ENCODE measurements at regions not wholly inside any gene's neighbourhood (a gene's known extent, or its start where the extent isn't known, plus 50 kb on each side); places are given as distances from the start of the nearest gene placed in this dataset.
"Not testable (repeated sequence)": the region's sequence is repeated elsewhere in the genome, so short reads cannot be mapped to it uniquely, and the experiment has no call there.

DNA sequence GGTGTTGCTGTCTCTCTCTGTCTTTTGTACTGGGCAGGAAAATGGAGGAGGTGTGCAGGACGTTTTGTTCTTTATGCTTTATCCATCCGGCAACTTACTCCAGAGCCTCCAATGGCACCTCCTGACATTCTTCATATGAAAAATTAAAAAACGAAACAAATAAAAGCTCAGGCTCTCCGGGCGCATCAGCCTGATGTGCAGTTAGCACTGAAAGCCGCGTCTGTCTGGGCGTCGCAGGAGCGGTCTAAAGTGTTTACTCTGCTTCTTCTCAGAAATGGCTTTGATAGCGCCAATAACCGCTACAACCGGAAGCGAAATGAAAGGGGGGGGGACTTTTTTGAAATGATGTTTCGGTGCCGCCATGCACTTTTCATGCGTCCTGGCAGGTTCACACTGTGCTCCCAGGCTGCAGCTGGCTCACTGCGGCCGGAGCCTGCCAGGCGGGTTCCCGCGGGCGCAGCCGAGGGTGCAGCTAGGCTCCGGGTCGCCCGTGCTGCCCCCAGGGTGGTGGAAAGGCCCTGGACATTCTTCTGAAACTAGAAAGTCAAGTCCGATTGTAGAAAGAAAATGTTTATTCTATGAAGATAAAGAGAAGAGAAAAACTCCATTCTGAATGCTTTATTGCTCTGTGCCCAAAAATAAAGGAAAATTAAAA, 407.7 kb upstream of the IRX1 start:
- no peak for DNase-seq (ENCODE audit: low read depth)
- no peak overlapping the region for H3K4me3 ChIP-seq (ENCODE audit: low read depth, low read length)

DNA sequence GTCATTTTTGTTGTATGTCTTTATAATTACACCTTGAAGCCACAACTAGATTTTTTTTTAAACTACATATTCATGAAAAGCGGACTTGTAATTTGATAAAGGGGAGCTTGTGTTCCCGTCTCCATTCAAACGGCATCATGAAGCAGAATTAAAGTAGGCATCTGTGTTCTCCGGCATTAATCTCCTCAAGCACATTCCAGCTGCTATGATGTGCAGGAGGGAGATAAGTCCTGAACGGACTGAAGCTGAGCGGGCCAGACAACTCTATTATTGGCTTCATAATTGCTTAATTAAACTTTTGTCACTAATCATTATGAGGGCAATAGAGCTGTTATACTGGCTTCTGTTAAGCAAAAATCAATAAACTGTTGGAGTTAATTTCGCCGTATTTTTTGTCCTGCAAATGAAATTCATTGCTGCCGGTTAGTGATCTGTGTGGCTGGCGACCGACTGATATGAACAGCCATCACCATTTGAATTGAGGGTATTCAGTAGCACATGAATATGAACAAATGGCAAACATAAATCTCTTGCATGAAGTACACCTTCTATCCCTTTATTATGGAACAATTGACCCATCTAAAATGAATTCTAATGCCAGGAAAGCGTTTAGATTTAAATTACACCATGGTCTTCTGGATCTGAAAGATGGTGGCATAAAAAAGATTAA, 408.8 kb upstream of the IRX1 start:
- no peak for DNase-seq (ENCODE audit: low read depth)

DNA sequence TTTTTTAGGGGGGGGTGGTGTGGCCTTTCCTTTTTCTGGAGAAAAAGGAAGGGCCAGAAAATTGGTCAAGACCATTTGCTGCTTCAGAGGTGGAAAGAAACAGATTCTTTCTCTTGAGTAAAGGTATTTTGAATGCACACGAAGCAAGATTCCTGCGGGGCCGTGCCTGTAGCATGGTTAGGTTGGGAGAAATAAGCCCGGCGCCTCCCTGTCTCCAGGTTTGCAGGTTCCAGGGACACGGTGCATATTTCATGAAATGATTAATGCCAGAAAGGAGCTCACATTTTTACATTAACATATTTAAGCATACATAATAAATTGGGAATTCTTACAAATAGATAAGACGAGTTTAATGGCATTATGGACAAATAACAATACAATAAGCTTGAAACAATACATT, 409.5 kb upstream of the IRX1 start:
- DNase-seq (ENCODE audit: low read depth), result no peak
- no peak overlapping the region for H3K4me3 ChIP-seq (ENCODE audit: low read depth, low read length)

More for the DNA sequence above, 408.8 kb upstream of the IRX1 start:
- H3K4me3 ChIP-seq (ENCODE audit: low read depth, low read length), result no peak overlapping the region

DNA sequence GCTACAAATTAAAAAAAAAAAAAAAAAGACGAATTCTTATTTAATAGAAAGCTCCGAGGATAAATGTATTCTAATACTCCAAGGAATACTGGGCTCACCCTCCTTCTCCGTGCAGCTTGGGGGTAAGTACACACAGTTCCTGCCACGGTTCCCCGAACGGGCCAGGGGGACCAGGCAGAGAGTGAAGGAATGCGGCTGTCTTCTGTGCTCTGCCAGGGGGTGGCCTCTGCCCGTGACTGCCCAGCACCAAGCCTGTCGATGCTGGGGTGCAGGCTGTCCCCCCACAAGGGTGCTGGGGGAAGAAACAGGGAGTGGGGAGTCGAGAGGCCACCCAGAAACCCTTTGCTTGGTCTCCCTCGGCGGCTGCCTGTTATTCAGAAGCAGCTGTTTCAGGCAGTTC, 410.1 kb upstream of the IRX1 start:
- no peak overlapping the region for H3K4me3 ChIP-seq (ENCODE audit: low read depth, low read length)

DNA sequence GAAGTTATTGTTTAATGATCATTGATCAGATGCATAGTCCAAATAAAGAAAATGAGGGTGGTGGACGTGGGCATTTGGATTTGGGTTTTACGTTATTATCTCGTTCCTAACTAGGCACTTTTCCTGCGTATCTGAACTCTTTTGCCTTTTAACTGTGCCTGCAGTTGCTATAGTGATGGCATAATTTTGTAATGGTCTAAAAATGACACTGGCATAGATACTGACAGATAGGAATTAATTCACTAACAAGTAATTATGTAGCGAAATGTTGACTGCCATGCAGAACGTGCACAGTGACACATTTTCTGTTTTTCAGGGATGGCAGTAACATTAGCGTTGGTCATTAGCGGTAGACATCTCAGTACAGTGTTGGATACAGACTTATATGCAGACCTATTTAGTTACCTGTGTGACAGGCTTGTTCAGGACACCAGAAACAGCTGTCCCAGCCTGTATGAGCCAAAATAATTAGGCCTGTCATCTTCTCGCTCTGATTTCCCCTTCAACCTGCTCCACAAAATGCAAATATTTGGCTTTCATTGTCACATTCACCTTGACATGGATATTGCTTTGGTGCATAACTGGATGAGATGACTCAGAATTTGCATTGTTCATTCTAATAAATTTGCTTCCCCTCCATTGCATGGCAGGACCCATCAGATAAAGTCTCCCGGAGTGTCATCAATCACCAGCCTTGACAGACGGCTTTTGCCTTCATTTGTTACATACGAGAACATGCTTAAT, 413.3 kb upstream of the IRX1 start:
- no peak for DNase-seq (ENCODE audit: low read depth)
- no peak overlapping the region for H3K4me3 ChIP-seq (ENCODE audit: low read depth, low read length)

More for the DNA sequence above, 410.1 kb upstream of the IRX1 start:
- no peak for DNase-seq (ENCODE audit: low read depth)

DNA sequence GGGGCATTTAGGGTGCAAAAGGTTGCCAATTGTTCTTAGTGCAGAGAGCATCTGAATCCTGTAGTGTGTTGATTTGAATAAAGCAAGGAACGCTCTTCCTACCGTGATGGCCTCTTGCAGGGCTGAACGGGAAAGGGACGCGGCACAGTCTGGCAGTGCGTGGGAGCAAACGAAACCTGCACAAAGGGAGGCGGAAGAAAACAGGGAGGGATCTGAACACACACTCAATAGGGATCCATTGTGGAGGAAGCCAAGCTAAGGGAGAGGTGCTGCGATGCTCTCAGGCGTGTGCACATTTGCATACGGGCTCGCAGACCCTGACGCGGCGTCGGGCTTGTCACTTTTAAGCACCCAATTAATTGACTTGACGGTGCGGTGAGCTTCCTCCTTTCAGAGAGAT, 414.0 kb upstream of the IRX1 start:
- no peak overlapping the region for H3K4me3 ChIP-seq (ENCODE audit: low read depth, low read length)
- no peak for DNase-seq (ENCODE audit: low read depth)

DNA sequence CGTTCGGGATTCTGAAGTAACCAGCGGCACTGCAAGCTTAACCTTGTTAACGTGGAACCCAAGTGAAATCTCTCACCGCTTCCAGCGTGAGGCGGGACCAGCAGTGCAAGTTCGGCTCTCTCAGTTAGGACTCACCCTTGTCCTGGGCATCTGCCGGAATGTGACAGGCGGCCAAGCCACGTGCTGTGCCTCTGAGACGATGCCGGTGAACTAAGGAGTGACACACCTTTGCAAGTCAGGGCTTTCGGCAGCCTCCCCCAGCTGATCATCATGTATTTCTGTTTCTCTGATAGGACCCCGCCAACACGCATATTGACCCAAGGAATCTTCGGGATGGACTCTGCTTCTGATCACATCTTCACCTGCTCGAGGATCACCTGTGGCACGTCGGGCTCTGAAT, 415.0 kb upstream of the IRX1 start:
- no peak for DNase-seq (ENCODE audit: low read depth)
- no peak overlapping the region for H3K4me3 ChIP-seq (ENCODE audit: low read depth, low read length)

DNA sequence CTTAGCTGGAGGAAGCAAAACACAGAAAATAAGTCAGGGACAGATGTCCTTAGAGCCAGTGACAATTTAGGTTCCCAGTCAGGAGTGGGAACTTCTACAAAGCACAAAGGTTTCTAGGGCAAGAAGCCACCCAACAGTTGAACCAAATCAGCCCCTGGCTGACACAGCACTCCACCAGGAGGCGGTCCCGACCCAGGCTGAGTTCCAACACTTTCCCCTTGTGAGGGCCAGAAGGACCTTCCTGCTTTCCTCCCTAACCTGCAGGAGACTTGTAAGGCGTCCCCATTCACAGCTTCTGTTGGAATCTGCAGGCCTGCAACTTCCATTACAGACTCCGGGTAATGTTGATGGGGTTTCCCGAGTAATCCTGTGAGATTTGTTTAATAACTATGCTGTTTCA, 416.4 kb upstream of the IRX1 start:
- no peak for DNase-seq (ENCODE audit: low read depth)
- H3K4me3 ChIP-seq (ENCODE audit: low read depth, low read length), result no peak overlapping the region

DNA sequence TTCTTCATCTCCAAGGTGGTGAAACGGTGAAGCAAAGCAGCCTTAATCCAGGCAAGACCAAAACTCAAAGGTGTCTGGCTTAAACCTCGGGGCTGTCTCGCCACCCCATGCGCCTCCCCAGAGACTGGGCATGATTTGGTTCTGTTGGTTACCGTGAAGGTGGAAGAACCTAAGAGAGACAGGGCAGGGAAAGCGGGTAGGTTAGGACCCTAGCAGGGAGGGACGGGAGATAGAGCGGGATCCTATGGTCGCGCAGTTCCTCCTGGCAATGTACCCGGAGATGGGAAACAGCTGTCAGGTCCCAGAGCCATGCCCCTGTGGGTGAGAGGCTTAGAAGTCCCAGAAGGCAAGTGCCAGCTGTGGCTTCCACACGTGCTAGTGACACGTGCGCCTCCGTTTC, 418.3 kb upstream of the IRX1 start:
- no peak overlapping the region for H3K4me3 ChIP-seq (ENCODE audit: low read depth, low read length)
- no peak for DNase-seq (ENCODE audit: low read depth)

DNA sequence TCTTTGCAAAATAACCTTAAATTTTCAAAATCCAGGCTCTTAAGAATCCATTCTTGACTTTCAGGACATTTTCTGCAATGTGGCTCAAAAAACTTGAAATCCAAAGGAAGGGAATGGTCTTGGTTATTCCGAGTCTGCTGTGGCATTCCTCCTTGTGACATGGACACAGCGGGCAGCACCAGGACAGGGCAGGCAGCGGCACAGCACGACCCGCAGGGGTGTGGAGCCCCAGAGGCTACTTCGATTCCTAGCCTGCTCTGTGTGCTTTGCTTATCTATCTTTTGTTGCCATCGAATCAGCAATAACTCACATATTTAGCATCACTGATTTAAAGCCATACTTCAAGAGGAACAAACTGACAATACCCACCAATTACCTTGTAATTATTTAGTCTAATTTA, 420.2 kb upstream of the IRX1 start:
- H3K4me3 ChIP-seq (ENCODE audit: low read depth, low read length), result no peak overlapping the region
- no peak for DNase-seq (ENCODE audit: low read depth)

DNA sequence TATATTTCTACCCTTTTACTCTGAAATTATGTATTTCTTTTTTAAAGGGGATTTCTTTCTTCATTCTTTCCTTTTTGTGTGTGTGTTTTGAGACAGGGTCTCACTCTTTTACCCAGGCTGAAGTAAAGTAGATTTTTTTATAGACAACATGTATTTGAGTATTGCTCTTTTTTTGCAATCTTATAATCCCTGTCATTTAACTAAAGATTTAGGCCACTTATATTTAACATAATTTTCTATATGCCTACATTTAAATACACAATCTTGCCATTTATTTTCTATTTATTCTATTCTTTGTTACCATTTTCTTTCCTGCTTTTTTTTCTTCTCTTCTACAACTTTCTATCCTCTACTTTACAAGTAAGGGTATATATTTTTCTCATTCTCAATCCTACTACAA, 416.0 kb upstream of the IRX2 start:
- no peak for DNase-seq (ENCODE audit: low read depth)

DNA sequence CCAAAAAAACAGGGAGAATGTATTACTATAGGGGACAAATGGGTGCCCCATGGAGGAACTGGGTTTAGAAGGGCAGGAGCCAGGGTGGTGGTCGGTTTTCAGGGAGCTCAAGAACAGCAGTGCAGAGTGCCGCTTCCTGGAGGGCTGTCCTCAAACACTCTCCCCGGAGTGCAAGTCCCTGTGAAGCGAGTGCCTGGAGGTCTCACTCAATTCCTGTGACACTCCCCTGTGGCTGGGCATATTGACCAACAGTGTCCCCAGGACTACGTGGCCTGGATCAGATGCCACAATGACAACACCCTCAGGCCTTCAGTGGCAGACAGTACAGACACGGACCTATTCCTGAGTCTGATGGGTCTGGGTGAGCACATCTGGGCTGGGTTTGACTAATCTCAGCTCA, 412.1 kb upstream of the IRX2 start:
- DNase-seq (ENCODE audit: low read depth), result no peak
- H3K4me3 ChIP-seq (ENCODE audit: low read depth, low read length), result no peak overlapping the region

More for the DNA sequence above, 416.0 kb upstream of the IRX2 start:
- no peak overlapping the region for H3K4me3 ChIP-seq (ENCODE audit: low read depth, low read length)

DNA sequence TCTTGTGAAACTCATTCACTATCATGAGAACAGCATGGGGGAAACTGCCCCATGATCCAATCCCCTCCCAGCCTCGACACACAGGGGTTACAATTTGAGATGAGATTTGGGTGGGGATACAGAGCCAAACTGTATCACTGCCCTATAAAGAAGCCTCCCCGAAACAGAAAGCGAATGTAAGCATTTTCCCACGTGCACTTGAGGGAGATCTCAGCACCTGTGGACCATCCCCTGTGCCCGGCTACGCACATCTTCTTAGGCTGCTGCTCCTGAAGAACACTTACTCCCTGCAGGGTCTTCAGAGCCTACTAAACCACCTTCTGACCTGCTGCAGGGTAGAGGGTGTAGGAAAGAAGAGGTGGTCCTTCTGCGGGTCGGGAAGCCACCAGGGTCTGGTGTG, 410.2 kb upstream of the IRX2 start:
- H3K4me3 ChIP-seq (ENCODE audit: low read depth, low read length), result no peak overlapping the region
- no peak for DNase-seq (ENCODE audit: low read depth)

DNA sequence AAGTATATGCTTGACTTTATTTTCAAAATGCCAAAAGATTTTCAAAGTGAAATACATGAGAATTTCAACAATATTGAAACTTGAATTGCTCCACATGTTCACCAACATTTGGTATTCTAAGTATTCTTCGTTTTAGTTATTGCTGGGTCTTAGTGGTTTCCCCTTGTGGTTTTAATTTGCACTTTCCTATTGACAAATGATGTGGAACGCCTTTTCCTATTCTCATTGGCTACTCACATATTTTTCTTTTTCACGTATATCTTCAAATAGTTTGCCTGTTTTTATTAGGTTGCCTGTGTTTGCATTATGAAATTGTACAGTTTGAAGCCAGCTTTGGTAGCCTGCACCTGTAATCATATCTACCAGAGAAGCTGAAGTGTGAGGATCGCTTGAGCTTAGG, 405.7 kb upstream of the IRX2 start:
- H3K4me3 ChIP-seq (ENCODE audit: low read depth, low read length), result no peak overlapping the region
- no peak for DNase-seq (ENCODE audit: low read depth)

DNA sequence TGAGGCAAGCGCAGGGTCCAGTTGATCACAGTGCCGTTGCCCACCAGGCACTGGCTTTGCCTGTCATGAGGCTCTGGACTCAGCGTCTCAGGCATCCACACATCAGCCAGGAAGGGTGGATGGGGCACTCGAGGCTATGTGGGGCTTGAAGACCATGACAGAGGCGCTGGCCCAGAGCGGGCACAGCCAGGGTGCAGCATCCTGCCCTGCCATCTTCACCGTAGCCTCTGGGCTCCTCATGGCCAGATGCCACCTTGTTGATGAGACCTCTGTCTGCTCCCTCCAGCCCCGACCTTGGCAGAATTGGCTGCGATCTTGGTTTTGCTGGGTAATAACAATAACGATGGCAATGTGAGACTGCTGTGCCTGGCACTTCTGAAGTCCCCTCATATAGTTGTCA, 404.2 kb upstream of the IRX2 start:
- no peak overlapping the region for H3K4me3 ChIP-seq (ENCODE audit: low read depth, low read length)
- DNase-seq (ENCODE audit: low read depth), result no peak

DNA sequence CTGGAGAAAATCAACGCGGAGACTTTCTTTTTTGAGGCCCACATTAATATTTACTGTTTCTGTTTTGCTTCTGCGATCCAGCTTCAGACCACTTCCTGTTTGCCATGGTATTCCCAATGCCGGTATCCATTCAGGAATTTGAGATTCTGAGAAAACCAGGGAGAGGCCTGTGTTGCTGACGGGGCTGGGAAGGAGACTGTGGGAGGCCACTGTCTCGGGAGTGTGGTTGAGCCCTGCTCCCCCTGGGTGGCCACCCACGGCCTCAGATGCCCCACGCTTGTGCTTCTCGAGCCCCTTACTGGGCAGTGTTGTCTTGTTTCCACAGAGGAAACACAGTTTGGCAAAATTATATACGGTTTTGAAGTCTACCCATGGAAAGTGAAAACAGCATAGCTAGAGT, 403.6 kb upstream of the IRX2 start:
- DNase-seq (ENCODE audit: low read depth), result no peak
- no peak overlapping the region for H3K4me3 ChIP-seq (ENCODE audit: low read depth, low read length)

DNA sequence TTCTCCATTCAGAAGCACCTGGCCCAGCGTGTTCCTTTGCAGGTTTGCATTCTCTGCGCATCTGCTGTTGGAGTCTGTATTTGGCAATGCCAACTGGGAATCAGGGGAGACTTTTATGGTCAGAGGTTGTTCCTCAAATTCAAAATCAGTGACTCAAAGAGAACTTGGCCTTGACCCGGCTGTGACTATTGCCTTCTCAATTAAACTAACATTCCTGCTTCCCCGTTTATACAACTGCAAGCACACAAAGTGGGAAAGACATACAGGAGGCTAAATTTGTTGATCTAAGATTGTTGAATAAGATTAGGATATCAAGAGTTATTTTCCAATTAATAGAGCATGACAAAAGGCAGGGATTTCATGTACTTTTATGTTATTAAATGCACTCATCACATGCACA, 402.4 kb upstream of the IRX2 start:
- H3K4me3 ChIP-seq (ENCODE audit: low read depth, low read length), result no peak overlapping the region
- no peak for DNase-seq (ENCODE audit: low read depth)

DNA sequence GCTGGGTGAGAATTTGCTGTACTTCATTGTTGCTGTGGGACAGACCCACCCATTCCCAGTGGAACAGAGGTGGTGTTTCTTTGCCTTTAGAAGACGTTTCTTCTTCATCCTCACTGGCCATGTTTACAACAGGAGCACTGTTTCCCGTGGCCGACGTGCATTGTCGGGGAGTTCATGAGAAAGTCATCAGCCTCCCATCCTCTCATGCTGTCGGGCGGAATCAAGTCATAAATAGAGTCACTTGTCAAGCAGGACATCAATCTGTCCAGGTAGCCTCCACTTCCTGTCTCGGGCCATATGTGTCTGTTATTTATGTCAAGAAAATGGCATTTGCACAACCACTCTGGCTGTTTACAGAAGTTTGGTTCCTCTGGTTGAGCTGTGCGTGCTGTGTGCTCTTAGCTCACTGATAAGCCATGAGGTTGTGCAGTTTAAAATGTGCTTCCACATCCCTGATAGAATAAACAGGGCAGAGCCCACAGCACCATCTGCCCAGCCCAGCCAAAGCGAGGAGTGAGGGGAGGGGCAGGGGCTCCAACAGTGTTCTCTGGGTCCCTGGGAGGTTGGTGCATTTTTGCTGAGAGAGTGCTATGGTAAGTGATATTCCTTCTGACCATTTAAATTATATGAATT, 401.9 kb upstream of the IRX2 start:
- no peak for DNase-seq (ENCODE audit: low read depth)
- H3K4me3 ChIP-seq (ENCODE audit: low read depth, low read length), result no peak overlapping the region

DNA sequence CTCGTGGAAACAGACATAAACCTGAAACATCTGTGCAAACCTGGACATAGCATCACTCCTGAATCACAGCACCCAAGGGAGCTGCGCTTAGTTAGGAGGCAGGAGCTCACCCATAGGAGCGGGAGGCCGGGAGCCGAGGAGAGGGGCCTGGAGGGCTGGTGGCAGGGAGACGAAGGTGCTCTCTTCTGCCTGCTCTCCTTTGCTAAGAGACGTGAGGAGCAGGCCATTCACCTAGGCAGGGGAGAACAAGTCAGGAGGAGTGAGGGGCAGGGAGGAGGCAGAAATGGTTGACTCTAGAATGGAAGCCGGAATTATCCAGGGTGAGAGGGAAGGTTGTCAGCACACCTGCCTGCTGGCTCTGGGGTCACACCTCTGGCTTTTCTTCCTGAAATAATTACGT, 398.4 kb upstream of the IRX2 start:
- DNase-seq (ENCODE audit: low read depth), result no peak
- H3K4me3 ChIP-seq (ENCODE audit: low read depth, low read length), result no peak overlapping the region

DNA sequence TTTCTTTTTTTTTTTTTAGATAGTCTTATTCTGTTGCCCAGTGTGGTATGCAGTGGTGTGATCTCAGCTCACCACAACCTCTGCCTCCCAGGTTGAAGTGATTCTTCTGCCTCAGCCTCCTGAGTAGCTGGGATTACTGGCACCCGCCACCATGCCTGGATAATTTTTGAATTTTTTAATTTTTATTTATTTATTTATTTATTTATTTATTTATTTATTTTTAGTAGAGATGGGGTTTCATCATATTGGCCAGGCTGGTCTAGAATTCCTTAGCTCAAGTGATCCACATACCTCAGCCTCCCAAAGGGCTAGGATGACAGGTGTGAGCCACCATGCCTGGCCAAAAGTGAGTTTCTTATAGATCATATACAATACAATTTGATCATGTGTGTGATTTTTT, 395.9 kb upstream of the IRX2 start:
- not testable (repeated sequence) for DNase-seq (ENCODE audit: low read depth); H3K4me3 ChIP-seq (ENCODE audit: low read depth, low read length)
